ENCODE measurements at regions not wholly inside any gene's neighbourhood (a gene's known extent, or its start where the extent isn't known, plus 50 kb on each side); places are given as distances from the start of the nearest gene placed in this dataset.

DNA sequence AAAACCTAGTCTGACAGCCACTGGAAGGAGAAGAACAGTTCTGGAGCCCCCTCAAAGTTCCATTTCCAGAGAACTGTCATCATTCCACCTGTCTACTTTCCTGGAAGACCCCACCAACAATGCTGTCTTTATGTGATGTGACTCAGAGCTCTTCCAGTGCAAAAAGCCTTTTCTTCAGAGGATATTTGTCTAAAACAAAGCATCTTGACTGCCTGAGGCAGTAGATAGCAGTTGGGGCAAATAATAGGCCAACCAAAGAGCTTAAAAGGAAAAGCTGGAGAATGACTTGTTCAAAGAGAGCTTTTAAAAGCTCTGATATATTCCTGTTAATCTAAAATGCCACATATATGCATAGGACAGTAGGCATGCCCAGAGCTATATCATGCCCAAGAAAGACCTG lies 62.6 kb downstream of the MIS18A start:
- TF ChIP-seq POLR2AphosphoS5 (IDR thresholded peaks at IDR 0.05; ENCODE audit: low read depth, low read length) (no peak), REST (IDR thresholded peaks at IDR 0.05; ENCODE audit: insufficient read depth in 1 of 2, low read depth in 2 of 2, low read length in 2 of 2) (no peak), TAF1 (IDR thresholded peaks at IDR 0.05; ENCODE audit: borderline replicate concordance, insufficient read depth, low read length) (no peak), SIN3A (IDR thresholded peaks at IDR 0.05; ENCODE audit: borderline replicate concordance, insufficient read depth, low read length) (no peak), FOXP2 (optimal IDR thresholded peaks at IDR 0.05; ENCODE audit: borderline replicate concordance, extremely low read depth, extremely low read length, insufficient read depth) (no peak)

DNA sequence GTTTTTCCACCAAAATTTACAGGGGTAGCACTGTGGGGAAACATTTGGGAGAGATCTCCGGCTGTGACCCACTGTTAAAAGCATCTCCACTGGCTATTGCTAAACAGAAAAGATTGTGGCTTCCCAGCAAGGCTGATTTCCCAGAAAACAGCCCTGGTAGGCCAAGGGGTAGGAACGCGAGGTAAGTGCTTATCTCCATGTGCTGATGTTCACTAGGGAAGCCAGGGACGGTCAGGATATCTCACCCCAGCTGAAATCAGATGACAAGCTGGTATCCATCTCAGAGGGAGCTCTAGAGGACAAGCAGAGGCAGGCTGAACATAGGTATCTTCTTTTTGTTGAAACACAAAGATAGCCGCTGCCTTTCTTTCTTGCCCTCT lies 63.6 kb downstream of the MIS18A start:
- TF ChIP-seq SIN3A (IDR thresholded peaks at IDR 0.05; ENCODE audit: borderline replicate concordance, insufficient read depth, low read length), result no peak
- TF ChIP-seq REST (IDR thresholded peaks at IDR 0.05; ENCODE audit: insufficient read depth in 1 of 2, low read depth in 2 of 2, low read length in 2 of 2), result no peak
- no peak for TF ChIP-seq POLR2AphosphoS5 (IDR thresholded peaks at IDR 0.05; ENCODE audit: low read depth, low read length)
- TF ChIP-seq TAF1 (IDR thresholded peaks at IDR 0.05; ENCODE audit: borderline replicate concordance, insufficient read depth, low read length), result no peak
- TF ChIP-seq FOXP2 (optimal IDR thresholded peaks at IDR 0.05; ENCODE audit: borderline replicate concordance, extremely low read depth, extremely low read length, insufficient read depth), result no peak

DNA sequence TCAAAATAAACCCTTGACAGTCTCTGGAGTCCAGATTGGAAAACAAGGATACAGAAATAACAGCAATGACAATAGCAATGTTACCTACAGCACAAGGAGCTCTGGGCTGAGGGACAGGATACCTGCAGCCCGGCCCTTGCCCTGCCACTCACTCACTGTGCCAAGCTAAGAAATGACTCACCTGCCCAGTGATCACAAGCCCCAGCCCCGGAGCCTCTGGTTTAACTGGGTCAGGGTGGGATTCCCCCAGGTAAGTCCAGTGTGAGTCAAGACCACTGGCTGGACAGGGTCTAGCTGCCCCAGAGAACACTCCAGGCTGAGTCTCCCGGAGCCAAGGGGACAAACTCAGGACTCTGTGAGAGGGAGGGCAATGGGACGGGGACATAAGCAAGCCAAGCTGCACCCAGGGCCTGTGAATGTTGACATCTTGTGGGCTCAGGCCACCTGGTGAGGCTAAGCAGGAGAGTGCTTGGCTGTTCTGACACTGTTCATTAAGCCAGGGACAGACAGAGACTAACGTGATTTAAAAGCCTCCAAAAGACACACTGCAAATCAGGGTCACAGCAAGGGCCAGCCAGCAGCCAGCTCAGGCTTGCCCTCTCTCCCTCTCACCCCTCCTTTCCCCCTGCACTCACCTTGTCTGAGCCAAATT lies 64.1 kb downstream of the MIS18A start:
- TF ChIP-seq TAF1 (IDR thresholded peaks at IDR 0.05; ENCODE audit: borderline replicate concordance, insufficient read depth, low read length) (no peak), SIN3A (IDR thresholded peaks at IDR 0.05; ENCODE audit: borderline replicate concordance, insufficient read depth, low read length) (no peak), REST (IDR thresholded peaks at IDR 0.05; ENCODE audit: insufficient read depth in 1 of 2, low read depth in 2 of 2, low read length in 2 of 2) (no peak), FOXP2 (optimal IDR thresholded peaks at IDR 0.05; ENCODE audit: borderline replicate concordance, extremely low read depth, extremely low read length, insufficient read depth) (no peak), POLR2AphosphoS5 (IDR thresholded peaks at IDR 0.05; ENCODE audit: low read depth, low read length) (no peak)

GRCh38 chr21:32212116-32212515 lies 66.7 kb downstream of the MIS18A start:
- TF ChIP-seq FOXP2 (optimal IDR thresholded peaks at IDR 0.05; ENCODE audit: borderline replicate concordance, extremely low read depth, extremely low read length, insufficient read depth), result no peak
- no peak for TF ChIP-seq SIN3A (IDR thresholded peaks at IDR 0.05; ENCODE audit: borderline replicate concordance, insufficient read depth, low read length)
- TF ChIP-seq POLR2AphosphoS5 (IDR thresholded peaks at IDR 0.05; ENCODE audit: low read depth, low read length), result no peak

DNA sequence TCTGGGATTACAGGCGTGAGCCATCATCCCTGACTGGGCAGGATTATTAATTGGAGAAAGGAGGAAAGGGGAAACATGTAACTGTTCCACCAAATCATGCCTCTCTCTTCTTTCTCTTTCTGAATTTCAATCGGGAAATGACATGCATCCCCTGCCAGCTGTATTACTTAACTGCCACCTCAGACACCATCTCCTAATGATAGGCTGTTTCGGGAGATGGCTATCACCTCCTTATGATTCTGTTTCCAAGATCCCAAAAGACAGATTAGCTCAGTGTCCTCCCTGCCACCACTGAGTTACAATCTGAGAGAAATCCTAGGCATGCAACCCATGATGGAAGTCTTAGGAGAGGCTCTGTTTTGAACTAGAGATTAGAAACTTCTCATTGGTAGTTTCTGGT lies 67.5 kb downstream of the MIS18A start:
- no peak for TF ChIP-seq TAF1 (IDR thresholded peaks at IDR 0.05; ENCODE audit: borderline replicate concordance, insufficient read depth, low read length)
- TF ChIP-seq SIN3A (IDR thresholded peaks at IDR 0.05; ENCODE audit: borderline replicate concordance, insufficient read depth, low read length), result no peak
- no peak for TF ChIP-seq REST (IDR thresholded peaks at IDR 0.05; ENCODE audit: insufficient read depth in 1 of 2, low read depth in 2 of 2, low read length in 2 of 2)

Data from PFSK-1 (cell line).